WERI-Rb-1 (cell line): ENCODE measurements at regions not wholly inside any gene's neighbourhood (a gene's known extent, or its start where the extent isn't known, plus 50 kb on each side); places are given as distances from the start of the nearest gene placed in this dataset.

Experiments used
- DNase-seq: peaks from one replicate; pipeline ENCODE4 v3.0.0-alpha.2; 2020
- H3K27ac ChIP-seq: fragments of 250-450 bp; sonication (Bioruptor Pico); 2 replicates; pipeline ENCODE4 v1.5.1; 2020; ENCODE audit warnings: mild to moderate bottlenecking, moderate library complexity
- H3K27me3 ChIP-seq: fragments of 250-450 bp; sonication (Bioruptor Pico); 2 replicates; pipeline ENCODE4 v1.5.1; 2021; ENCODE audit warnings: mild to moderate bottlenecking, low read depth, moderate library complexity; ENCODE audit not compliant: insufficient read depth, severe bottlenecking
- H3K36me3 ChIP-seq: fragments of 250-450 bp; sonication (Bioruptor Pico); 2 replicates; pipeline ENCODE4 v1.5.1; 2020; ENCODE audit warnings: mild to moderate bottlenecking, moderate library complexity
- H3K4me3 ChIP-seq: 2 replicates; pipeline ENCODE4 v1.5.1; 2011; ENCODE audit warnings: low read depth, mild to moderate bottlenecking, control low read depth, low read length
- H3K9me3 ChIP-seq: fragments of 250-450 bp; sonication (Bioruptor Pico); 2 replicates; pipeline ENCODE4 v1.5.1; 2021; ENCODE audit warnings: mild to moderate bottlenecking, moderate library complexity; ENCODE audit not compliant: severe bottlenecking
- TF ChIP-seq, protein P1 (sequence below): IDR thresholded peaks from 2 replicates; pipeline ENCODE4 v1.5.1; 2011; ENCODE audit warnings: low read depth, mild to moderate bottlenecking, control low read depth, inconsistent platforms, low read length

- DNase-seq, result no peak
- H3K27me3 ChIP-seq, result no peaks in the 10 kb centered on the region
- no peak overlapping the region for H3K27ac ChIP-seq
- TF ChIP-seq, protein P1, sequence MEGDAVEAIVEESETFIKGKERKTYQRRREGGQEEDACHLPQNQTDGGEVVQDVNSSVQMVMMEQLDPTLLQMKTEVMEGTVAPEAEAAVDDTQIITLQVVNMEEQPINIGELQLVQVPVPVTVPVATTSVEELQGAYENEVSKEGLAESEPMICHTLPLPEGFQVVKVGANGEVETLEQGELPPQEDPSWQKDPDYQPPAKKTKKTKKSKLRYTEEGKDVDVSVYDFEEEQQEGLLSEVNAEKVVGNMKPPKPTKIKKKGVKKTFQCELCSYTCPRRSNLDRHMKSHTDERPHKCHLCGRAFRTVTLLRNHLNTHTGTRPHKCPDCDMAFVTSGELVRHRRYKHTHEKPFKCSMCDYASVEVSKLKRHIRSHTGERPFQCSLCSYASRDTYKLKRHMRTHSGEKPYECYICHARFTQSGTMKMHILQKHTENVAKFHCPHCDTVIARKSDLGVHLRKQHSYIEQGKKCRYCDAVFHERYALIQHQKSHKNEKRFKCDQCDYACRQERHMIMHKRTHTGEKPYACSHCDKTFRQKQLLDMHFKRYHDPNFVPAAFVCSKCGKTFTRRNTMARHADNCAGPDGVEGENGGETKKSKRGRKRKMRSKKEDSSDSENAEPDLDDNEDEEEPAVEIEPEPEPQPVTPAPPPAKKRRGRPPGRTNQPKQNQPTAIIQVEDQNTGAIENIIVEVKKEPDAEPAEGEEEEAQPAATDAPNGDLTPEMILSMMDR, result no peak
- H3K9me3 ChIP-seq, result no peaks in the 10 kb centered on the region
- no peak overlapping the region for H3K4me3 ChIP-seq
- H3K36me3 ChIP-seq, result no peaks in the 10 kb centered on the region
Measured at GRCh38 chr5:107310181-107310580, 360.6 kb downstream of the EFNA5 start.

DNA sequence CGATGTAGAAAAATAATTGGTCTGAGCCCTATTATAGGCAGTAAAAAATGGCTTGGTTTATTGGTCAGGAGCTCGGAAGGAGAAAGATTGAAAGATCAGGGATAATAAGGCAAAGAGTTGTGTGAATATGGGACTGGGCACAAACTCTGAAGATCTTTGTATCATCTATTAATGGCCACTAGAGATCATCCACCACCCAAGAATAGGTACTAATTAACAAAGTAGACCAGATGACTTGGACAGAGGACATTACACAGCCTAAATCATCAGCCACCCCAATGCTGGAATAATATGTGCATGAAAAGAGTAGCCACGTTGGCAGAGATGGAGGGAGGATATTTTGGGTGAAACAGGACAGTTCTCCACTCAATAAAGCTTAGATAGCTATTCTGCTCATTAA is 364.1 kb downstream of the EFNA5 start:
- no peak for DNase-seq
- no peaks in the 10 kb centered on the region for H3K27me3 ChIP-seq
- TF ChIP-seq, protein P1, result no peak

GRCh38 chr5:107306002-107306401 is 364.7 kb downstream of the EFNA5 start:
- Histone ChIP-seq H3K27ac (no peak overlapping the region), H3K36me3 (no peaks in the 10 kb centered on the region), H3K9me3 (no peaks in the 10 kb centered on the region), H3K27me3 (no peaks in the 10 kb centered on the region), H3K4me3 (no peak overlapping the region)
- DNase-seq, result no peak
- TF ChIP-seq, protein P1, result no peak

More for the DNA sequence above, 364.1 kb downstream of the EFNA5 start:
- no peaks in the 10 kb centered on the region for H3K9me3 ChIP-seq
- H3K27ac ChIP-seq, result no peak overlapping the region
- H3K4me3 ChIP-seq, result no peak overlapping the region
- no peaks in the 10 kb centered on the region for H3K36me3 ChIP-seq

DNA sequence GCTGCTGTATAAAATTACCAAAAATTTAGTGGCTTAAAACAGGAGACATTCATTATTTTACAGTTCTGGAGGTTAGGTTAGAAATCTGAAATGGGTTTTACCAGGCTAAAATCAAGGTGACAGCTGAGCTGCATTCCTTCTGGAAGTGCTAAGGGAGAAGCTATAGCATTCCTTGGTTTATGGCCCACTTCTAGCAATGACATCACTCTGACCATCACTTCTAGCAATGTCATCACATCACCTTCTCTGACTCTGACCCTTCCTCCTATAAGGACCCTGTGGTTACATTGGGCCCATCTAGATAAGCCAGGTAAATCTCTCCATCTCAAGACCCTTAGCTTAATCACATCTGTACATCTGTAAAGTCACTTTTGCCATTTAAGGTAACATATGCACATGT is 366.1 kb downstream of the EFNA5 start:
- H3K4me3 ChIP-seq, result no peak overlapping the region
- H3K27ac ChIP-seq, result no peak overlapping the region
- no peak for DNase-seq
- TF ChIP-seq, protein P1, result no peak
- no peaks in the 10 kb centered on the region for H3K9me3 ChIP-seq
- no peaks in the 10 kb centered on the region for H3K27me3 ChIP-seq
- no peaks in the 10 kb centered on the region for H3K36me3 ChIP-seq

GRCh38 chr5:107303171-107303968 is 367.4 kb downstream of the EFNA5 start:
- TF ChIP-seq, protein P1, result no peak
- no peak for DNase-seq

DNA sequence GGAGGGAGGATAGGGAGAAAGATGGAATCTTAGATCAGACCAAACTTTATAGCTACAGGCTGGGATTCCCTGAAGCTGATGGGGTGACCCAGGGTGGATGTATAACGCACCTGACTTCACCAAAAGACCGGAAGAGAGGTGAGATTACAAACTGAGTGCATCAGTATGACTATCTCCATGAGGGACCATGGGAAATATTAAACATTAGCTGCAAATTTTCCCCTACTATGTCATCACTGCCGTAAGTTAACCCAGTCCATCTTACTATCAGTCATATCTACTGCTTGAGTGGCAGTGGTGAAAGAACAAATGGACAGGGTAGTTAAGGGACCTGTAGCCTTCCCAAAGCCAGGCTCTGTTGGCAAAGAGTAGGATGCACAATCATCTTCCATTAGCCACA is 368.3 kb downstream of the EFNA5 start:
- TF ChIP-seq, protein P1, result no peak
- no peaks in the 10 kb centered on the region for H3K36me3 ChIP-seq
- H3K27me3 ChIP-seq, result no peaks in the 10 kb centered on the region
- no peak for DNase-seq
- H3K4me3 ChIP-seq, result no peak overlapping the region
- no peaks in the 10 kb centered on the region for H3K9me3 ChIP-seq
- H3K27ac ChIP-seq, result no peak overlapping the region

More at GRCh38 chr5:107303171-107303968, 367.4 kb downstream of the EFNA5 start:
- no peak overlapping the region for H3K27ac ChIP-seq
- no peaks in the 10 kb centered on the region for H3K27me3 ChIP-seq
- H3K9me3 ChIP-seq, result no peaks in the 10 kb centered on the region
- H3K36me3 ChIP-seq, result no peaks in the 10 kb centered on the region
- H3K4me3 ChIP-seq, result no peak overlapping the region
